AG04449 (cell line): ENCODE measurements at regions not wholly inside any gene's neighbourhood (a gene's known extent, or its start where the extent isn't known, plus 50 kb on each side); places are given as distances from the start of the nearest gene placed in this dataset.

Experiments
- CTCF ChIA-PET: fragments of 350-600 bp; formaldehyde crosslinking; extraction: SDS; loops from one replicate; lab custom pipeline; 2021; ENCODE audit warnings: antibody characterized with exemption; lab: Yijun Ruan, JAX
- POLR2A ChIA-PET: fragments of 400-600, 350-600 bp; formaldehyde crosslinking; extraction: SDS; loops from one replicate; lab custom pipeline; 2020; ENCODE audit warnings: antibody characterized with exemption, inconsistent platforms; lab: Yijun Ruan, JAX
- DNase-seq: peaks from one replicate; pipeline ENCODE4 v3.0.0-alpha.2; 2010; ENCODE audit warnings: low read depth, low spot score
- H3K4me3 ChIP-seq: 2 replicates; pipeline ENCODE4 v1.5.1; 2011; ENCODE audit warnings: low read depth, mild to moderate bottlenecking, control low read depth, low read length
- CTCF ChIP-seq: IDR thresholded peaks from one replicate; pipeline ENCODE4 v1.5.1; 2011; ENCODE audit warnings: mild to moderate bottlenecking, moderate library complexity, low read length, control low read depth, inconsistent platforms; ENCODE audit not compliant: insufficient read depth; ENCODE audit errors: missing control alignments

- DNase-seq = no peak
- no peak overlapping the region for H3K4me3 ChIP-seq
- ChIA-PET CTCF (no interaction called here), POLR2A (no interaction called here)
- no peak for TF ChIP-seq CTCF
Measured at GRCh38 chrX:44063606-44064005, 90.4 kb upstream of the NDP start.

GRCh38 chrX:44062840-44063239 is 89.7 kb upstream of the NDP start:
- CTCF ChIA-PET = no interaction called here
- TF ChIP-seq CTCF = no peak
- H3K4me3 ChIP-seq = no peak overlapping the region
- no peak for DNase-seq
- POLR2A ChIA-PET = no interaction called here

GRCh38 chrX:44061968-44062614 is 88.9 kb upstream of the NDP start:
- ChIA-PET CTCF (no interaction called here), POLR2A (no interaction called here)
- no peak for DNase-seq
- no peak overlapping the region for H3K4me3 ChIP-seq
- no peak for TF ChIP-seq CTCF

- H3K4me3 ChIP-seq = no peak overlapping the region
- POLR2A ChIA-PET = no interaction called here
- no peak for TF ChIP-seq CTCF
- DNase-seq = no peak
- CTCF ChIA-PET = no interaction called here
Measured at GRCh38 chrX:44060221-44060620, 87.0 kb upstream of the NDP start.

- no peak for DNase-seq
- ChIA-PET CTCF (no interaction called here), POLR2A (no interaction called here)
- H3K4me3 ChIP-seq = no peak overlapping the region
- TF ChIP-seq CTCF = no peak
Measured at GRCh38 chrX:44058339-44058738, 85.1 kb upstream of the NDP start.

- ChIA-PET POLR2A (no interaction called here), CTCF (no interaction called here)
- no peak for TF ChIP-seq CTCF
- DNase-seq = no peak
- no peak overlapping the region for H3K4me3 ChIP-seq
Measured at GRCh38 chrX:44055638-44056037, 82.4 kb upstream of the NDP start.
